ENCODE measurements at regions not wholly inside any gene's neighbourhood (a gene's known extent, or its start where the extent isn't known, plus 50 kb on each side); places are given as distances from the start of the nearest gene placed in this dataset.
"Not testable (repeated sequence)": the region's sequence is repeated elsewhere in the genome, so short reads cannot be mapped to it uniquely, and the experiment has no call there.

- no peak for DNase-seq (ENCODE audit: low read depth)
- no peak for TF ChIP-seq CTCF (IDR thresholded peaks at IDR 0.05; ENCODE audit: low read depth, low read length, missing control alignments)
- no peak overlapping the region for H3K4me3 ChIP-seq (ENCODE audit: low read depth, low read length)
Observed at GRCh38 chr2:142813830-142814829, 63.3 kb upstream of the KYNU start.

GRCh38 chr2:142811644-142812043, 65.8 kb upstream of the KYNU start:
- DNase-seq (ENCODE audit: low read depth); H3K4me3 ChIP-seq (ENCODE audit: low read depth, low read length): not testable (repeated sequence)

- no peak overlapping the region for H3K4me3 ChIP-seq (ENCODE audit: low read depth, low read length)
- DNase-seq (ENCODE audit: low read depth), result no peak
- no peak for TF ChIP-seq CTCF (IDR thresholded peaks at IDR 0.05; ENCODE audit: low read depth, low read length, missing control alignments)
Observed at GRCh38 chr2:142805244-142805643, 72.2 kb upstream of the KYNU start.

- no peak for DNase-seq (ENCODE audit: low read depth)
- no peak overlapping the region for H3K4me3 ChIP-seq (ENCODE audit: low read depth, low read length)
- no peak for TF ChIP-seq CTCF (IDR thresholded peaks at IDR 0.05; ENCODE audit: low read depth, low read length, missing control alignments)
Observed at GRCh38 chr2:142803158-142803557, 74.3 kb upstream of the KYNU start.

GRCh38 chr2:142796588-142796987, 80.9 kb upstream of the KYNU start:
- no peak overlapping the region for H3K4me3 ChIP-seq (ENCODE audit: low read depth, low read length)
- DNase-seq (ENCODE audit: low read depth), result no peak
- TF ChIP-seq CTCF (IDR thresholded peaks at IDR 0.05; ENCODE audit: low read depth, low read length, missing control alignments), result no peak

GRCh38 chr2:142796161-142796560, 81.3 kb upstream of the KYNU start:
- DNase-seq (ENCODE audit: low read depth), result no peak
- TF ChIP-seq CTCF (IDR thresholded peaks at IDR 0.05; ENCODE audit: low read depth, low read length, missing control alignments), result no peak
- no peak overlapping the region for H3K4me3 ChIP-seq (ENCODE audit: low read depth, low read length)

GRCh38 chr2:142794850-142795249, 82.6 kb upstream of the KYNU start:
- no peak overlapping the region for H3K4me3 ChIP-seq (ENCODE audit: low read depth, low read length)
- DNase-seq (ENCODE audit: low read depth), result no peak
- TF ChIP-seq CTCF (IDR thresholded peaks at IDR 0.05; ENCODE audit: low read depth, low read length, missing control alignments), result no peak

GRCh38 chr2:142792328-142792727, 85.1 kb upstream of the KYNU start:
- not testable (repeated sequence) for H3K4me3 ChIP-seq (ENCODE audit: low read depth, low read length); DNase-seq (ENCODE audit: low read depth)

All from GM12864 (cell line).